K562 (cell line): ENCODE measurements at regions not wholly inside any gene's neighbourhood (a gene's known extent, or its start where the extent isn't known, plus 50 kb on each side); places are given as distances from the start of the nearest gene placed in this dataset.

Source experiments
- ATAC-seq: fragments of 200-7000 bp; cut with Tn5 transposase; 3 replicates; pipeline ENCODE4 v1.9.1; 2020; ENCODE audit warnings: moderate library complexity
- BruUV-seq: library from RNA; stranded (reverse); fragments of 400-500 nt; replicated peaks from 2 replicates; lab custom pipeline; 2021; lab: Mats Ljungman, UMichigan
- CTCF ChIA-PET: fragments of 300-600 bp; formaldehyde crosslinking; extraction: SDS; loops from one replicate; lab custom pipeline; 2021; ENCODE audit warnings: low intra/inter-chr PET ratio; lab: Yijun Ruan, JAX
- POLR2A ChIA-PET: fragments of 300-600, 350-650 bp; sonication (Branson Sonifier 250); formaldehyde crosslinking; extraction: SDS; loops from one replicate; lab custom pipeline; 2021; ENCODE audit warnings: antibody characterized with exemption, inconsistent platforms; lab: Yijun Ruan, JAX
- DNase-seq, 4 experiments: peaks; one replicate each; pipeline versions ENCODE4 v3.0.0 to v3.0.0-alpha.2; 2011 to 2018; ENCODE audit warnings: low spot score in 3 of 4, mixed read lengths in 3 of 4; ENCODE audit errors: extremely low read depth in 1 of 4
- FAIRE-seq: peaks from 2 replicates; lab custom pipeline; 2011; peaks lifted over from hg19 to GRCh38; lab: Jason Lieb, UNC
- H2AFZ ChIP-seq: 2 replicates; pipeline ENCODE4 v1.6.0; 2011; ENCODE audit warnings: low read depth, low read length, control low read depth, inconsistent platforms
- H3K27ac ChIP-seq: fragments of 200-600 bp; 3 replicates; pipeline ENCODE4 v1.8.0; 2011; ENCODE audit warnings: low read depth, mild to moderate bottlenecking, control low read depth, inconsistent platforms, low read length, moderate library complexity, mixed read lengths; ENCODE audit errors: extremely low read depth
- H3K27me3 ChIP-seq, 2 experiments: fragments of 300-600 bp in 1 of 2; 2 replicates in 1 of 2; 3 replicates in 1 of 2; pipeline versions ENCODE4 v1.6.0 to v1.8.0; 2011; ENCODE audit warnings: inconsistent platforms in 2 of 2, low read length in 2 of 2, mild to moderate bottlenecking in 1 of 2, mixed read lengths in 1 of 2, moderate library complexity in 1 of 2; ENCODE audit not compliant: control insufficient read depth in 2 of 2, insufficient read depth in 2 of 2
- H3K36me3 ChIP-seq: fragments of 300-600 bp; 3 replicates; pipeline ENCODE4 v1.8.0; 2011; ENCODE audit warnings: mild to moderate bottlenecking, low read length, inconsistent platforms; ENCODE audit not compliant: control insufficient read depth, insufficient read depth
- H3K4me1 ChIP-seq, 2 experiments: fragments of 200-600 bp in 1 of 2; replicated peaks in 1 of 2; 2 replicates in 1 of 2; 3 replicates in 1 of 2; pipeline versions ENCODE4 v1.5.1 to v1.8.0; 2011; ENCODE audit warnings: inconsistent platforms in 2 of 2, low read length in 2 of 2, mild to moderate bottlenecking in 1 of 2, mixed read lengths in 1 of 2, moderate library complexity in 1 of 2; ENCODE audit not compliant: control insufficient read depth in 2 of 2, insufficient read depth in 2 of 2
- H3K4me2 ChIP-seq: 2 replicates; pipeline ENCODE4 v1.6.1; 2011; ENCODE audit warnings: low read length, control low read depth, inconsistent platforms, mixed read lengths; ENCODE audit not compliant: insufficient read depth
- H3K4me3 ChIP-seq: fragments of 200-600 bp; sonication (generic), shearing (Covaris generic); 2 replicates; pipeline ENCODE4 v1.5.1; 2016; ENCODE audit warnings: control low read depth, inconsistent platforms
- H3K79me2 ChIP-seq: fragments of 200-600 bp; 3 replicates; pipeline ENCODE4 v1.8.0; 2011; ENCODE audit warnings: low read length, inconsistent platforms; ENCODE audit not compliant: control insufficient read depth, insufficient read depth
- H3K9ac ChIP-seq, 2 experiments: 2 replicates each; pipeline versions ENCODE4 v1.6.0 to v1.6.1; 2011; ENCODE audit warnings: low read depth in 2 of 2, low read length in 2 of 2, control low read depth in 1 of 2, inconsistent platforms in 1 of 2, mild to moderate bottlenecking in 1 of 2, mixed read lengths in 1 of 2; ENCODE audit not compliant: insufficient read depth in 1 of 2
- H3K9me1 ChIP-seq: one replicate; pipeline ENCODE4 v1.6.0; 2011; ENCODE audit warnings: inconsistent platforms, mild to moderate bottlenecking, low read length, moderate library complexity; ENCODE audit not compliant: control insufficient read depth, insufficient read depth
- H3K9me3 ChIP-seq: replicated peaks from 2 replicates; pipeline ENCODE4 v1.5.1; 2011; ENCODE audit warnings: low read depth, low read length, inconsistent platforms; ENCODE audit not compliant: control insufficient read depth, insufficient read depth
- H4K20me1 ChIP-seq: replicated peaks from 2 replicates; pipeline ENCODE4 v1.6.1; 2011; ENCODE audit warnings: low read length, inconsistent platforms, mixed read lengths; ENCODE audit not compliant: control insufficient read depth, insufficient read depth
- C11orf30 ChIP-seq: fragments of 450-650 bp; IDR thresholded peaks from 2 replicates; pipeline ENCODE4 v1.6.1; 2016; ENCODE audit warnings: low read depth, mild to moderate bottlenecking
- CREBBP ChIP-seq: IDR thresholded peaks from one replicate; pipeline ENCODE4 v1.6.1; 2012; ENCODE audit warnings: low read depth, mild to moderate bottlenecking, control low read depth, inconsistent platforms, low read length
- PURB ChIP-seq: sonication (generic); formaldehyde crosslinking; IDR thresholded peaks from 2 replicates; pipeline ENCODE4 v1.9.0; 2021; ENCODE audit warnings: low read depth, mild to moderate bottlenecking, missing genetic modification reagents
- RB1 ChIP-seq: fragments of 450-650 bp; IDR thresholded peaks from 2 replicates; pipeline ENCODE4 v1.6.1; 2017; ENCODE audit warnings: low read depth, mild to moderate bottlenecking
- RFX5 ChIP-seq: IDR thresholded peaks from 2 replicates; pipeline ENCODE4 v1.6.1; 2011; ENCODE audit warnings: low read depth, mild to moderate bottlenecking, improper control_type of control experiment, low read length
- XRCC5 ChIP-seq: fragments of 200-400 bp; formaldehyde crosslinking; IDR thresholded peaks from 2 replicates; pipeline ENCODE4 v1.6.1; 2017; ENCODE audit warnings: low read depth, mild to moderate bottlenecking, low read length
- ZNF217 ChIP-seq: sonication (generic); formaldehyde crosslinking; IDR thresholded peaks from 2 replicates; pipeline ENCODE4 v1.8.0; 2022; ENCODE audit warnings: mild to moderate bottlenecking, missing genetic modification reagents
- WGBS: fragments of 100-300 bp; shearing (Covaris generic); methylation state at CpG from one replicate; pipeline ENCODE4 v1.1.6; 2016; ENCODE audit warnings: low coverage, mixed read lengths; ENCODE audit not compliant: insufficient coverage; ENCODE audit errors: missing lambda C conversion rate; 5-methylcytosine and 5-hydroxymethylcytosine counted together
- in situ Hi-C: fragments of 300-500 bp; cut with MboI; formaldehyde crosslinking; loops from 4 replicates; pipeline ENCODE4 v1.15.0; 2018; ENCODE audit warnings: inconsistent platforms, mixed read lengths
- intact Hi-C: fragments of 100-400 bp; cut with micrococcal nuclease; formaldehyde crosslinking; loops from 2 replicates; pipeline ENCODE4 v1.14.2; 2022
- TF ChIP-seq, protein P1 (sequence below), 2 experiments: fragments of 450-650 bp in 1 of 2; IDR thresholded peaks; 2 replicates each; pipeline ENCODE4 v1.6.1; 2011 to 2017; ENCODE audit warnings: low read depth in 2 of 2, antibody characterized with exemption in 1 of 2, borderline replicate concordance in 1 of 2, low read length in 1 of 2, mild to moderate bottlenecking in 1 of 2, mixed read lengths in 1 of 2; ENCODE audit not compliant: control insufficient read depth in 1 of 2

DNA sequence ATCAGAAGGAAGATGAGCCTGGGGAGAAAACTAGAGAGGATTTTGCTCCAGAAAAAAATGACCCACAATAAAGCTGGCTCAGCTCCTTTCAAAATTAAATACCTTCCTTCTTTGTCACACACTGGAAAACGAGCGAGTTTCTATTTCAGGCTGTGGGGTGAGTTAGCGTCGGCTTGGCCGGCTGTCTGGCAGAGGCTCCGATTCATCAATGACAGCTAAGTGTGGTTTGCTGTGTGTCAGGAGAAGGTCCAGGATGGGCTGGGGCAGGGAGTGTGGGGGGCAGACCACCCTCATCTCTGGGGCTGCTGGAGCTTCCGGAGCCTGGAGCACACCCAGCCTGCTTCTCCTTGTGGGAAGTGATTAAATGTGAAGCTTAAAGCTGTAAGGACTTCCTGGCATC lies 120.2 kb downstream of the ETS2 start:
- no peaks in the 10 kb centered on the region for H3K4me1 ChIP-seq
- no peak overlapping the region for H3K27ac ChIP-seq
- ChIA-PET CTCF (no interaction called here), POLR2A (interaction anchor here (0.7 to 1.0 kb wide), 2 partner anchors 13 to 23 kb away, joined by 3 to 5 read pairs; no protein-coding TSS in a partner anchor)
- 3% methylated on average over 7 of the region's 7 CpGs for WGBS
- H4K20me1 ChIP-seq, result no peaks in the 10 kb centered on the region
- no peak overlapping the region for H3K4me3 ChIP-seq
- no TSS peak for BruUV-seq
- no peaks in the 10 kb centered on the region for H3K79me2 ChIP-seq
- no peak for DNase-seq
- in situ Hi-C loops, result no loop called here
- no peaks in the 10 kb centered on the region for H3K9me1 ChIP-seq
- no peaks in the 10 kb centered on the region for H3K9me3 ChIP-seq
- no peak; the same call in 2 of the 3 replicates for ATAC-seq
- FAIRE-seq, result no peak
- peaks cover 13 to 23% of the 10 kb centered on the region in 2 experiments for H3K27me3 ChIP-seq
- intact Hi-C loops, result loop anchor here (10.0 kb wide), 1 partner anchor 199 kb away; no protein-coding TSS in a partner anchor
- no peak overlapping the region for H2AFZ ChIP-seq
- no peak overlapping the region for H3K9ac ChIP-seq
- no peaks in the 10 kb centered on the region for H3K36me3 ChIP-seq
- TF ChIP-seq C11orf30, result peak; percentile 36; the same call in 1 of the 2 replicates
- no peak for TF ChIP-seq RFX5
- TF ChIP-seq RB1, result no peak
- no peak overlapping the region for H3K4me2 ChIP-seq

DNA sequence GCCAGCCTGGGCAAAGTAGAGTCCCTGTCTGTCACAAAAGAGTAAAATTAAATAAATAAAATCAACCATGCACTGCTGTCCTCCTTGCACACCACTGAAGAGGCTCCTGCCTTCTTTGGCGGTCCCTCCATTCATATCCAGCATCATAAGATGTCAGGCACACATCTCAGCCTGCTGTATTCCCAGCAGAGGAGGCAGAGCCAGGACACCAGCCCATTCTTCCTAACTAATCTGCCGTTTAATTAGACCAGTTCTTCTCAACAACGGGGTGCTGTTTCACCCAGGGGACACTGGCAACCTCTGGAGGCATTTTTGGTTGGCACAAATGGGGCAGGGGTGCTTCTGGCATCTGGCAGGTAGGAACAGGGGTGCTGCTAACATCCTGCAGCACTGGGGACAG lies 119.7 kb downstream of the ETS2 start:
- Histone ChIP-seq H3K4me2 (no peak overlapping the region), H4K20me1 (no peaks in the 10 kb centered on the region), H3K79me2 (no peaks in the 10 kb centered on the region), H3K4me3 (no peak overlapping the region), H3K27ac (no peak overlapping the region), H3K9me3 (no peaks in the 10 kb centered on the region), H3K9ac (no peak overlapping the region), H3K9me1 (no peaks in the 10 kb centered on the region), H2AFZ (no peak overlapping the region), H3K4me1 (no peaks in the 10 kb centered on the region), H3K36me3 (no peaks in the 10 kb centered on the region), H3K27me3 (peaks cover 13 to 25% of the 10 kb centered on the region in 2 experiments)
- TF ChIP-seq XRCC5 (no peak), CREBBP (no peak), ZNF217 (CRISPR knock-in tag) (no peak), PURB (no peak)
- TF ChIP-seq, protein P1, sequence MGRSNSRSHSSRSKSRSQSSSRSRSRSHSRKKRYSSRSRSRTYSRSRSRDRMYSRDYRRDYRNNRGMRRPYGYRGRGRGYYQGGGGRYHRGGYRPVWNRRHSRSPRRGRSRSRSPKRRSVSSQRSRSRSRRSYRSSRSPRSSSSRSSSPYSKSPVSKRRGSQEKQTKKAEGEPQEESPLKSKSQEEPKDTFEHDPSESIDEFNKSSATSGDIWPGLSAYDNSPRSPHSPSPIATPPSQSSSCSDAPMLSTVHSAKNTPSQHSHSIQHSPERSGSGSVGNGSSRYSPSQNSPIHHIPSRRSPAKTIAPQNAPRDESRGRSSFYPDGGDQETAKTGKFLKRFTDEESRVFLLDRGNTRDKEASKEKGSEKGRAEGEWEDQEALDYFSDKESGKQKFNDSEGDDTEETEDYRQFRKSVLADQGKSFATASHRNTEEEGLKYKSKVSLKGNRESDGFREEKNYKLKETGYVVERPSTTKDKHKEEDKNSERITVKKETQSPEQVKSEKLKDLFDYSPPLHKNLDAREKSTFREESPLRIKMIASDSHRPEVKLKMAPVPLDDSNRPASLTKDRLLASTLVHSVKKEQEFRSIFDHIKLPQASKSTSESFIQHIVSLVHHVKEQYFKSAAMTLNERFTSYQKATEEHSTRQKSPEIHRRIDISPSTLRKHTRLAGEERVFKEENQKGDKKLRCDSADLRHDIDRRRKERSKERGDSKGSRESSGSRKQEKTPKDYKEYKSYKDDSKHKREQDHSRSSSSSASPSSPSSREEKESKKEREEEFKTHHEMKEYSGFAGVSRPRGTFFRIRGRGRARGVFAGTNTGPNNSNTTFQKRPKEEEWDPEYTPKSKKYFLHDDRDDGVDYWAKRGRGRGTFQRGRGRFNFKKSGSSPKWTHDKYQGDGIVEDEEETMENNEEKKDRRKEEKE (IDR thresholded peaks at IDR 0.05; ENCODE audit: borderline replicate concordance in 1 of 2, control insufficient read depth in 1 of 2, low read depth in 2 of 2, low read length in 1 of 2), result no peak
- in situ Hi-C loops (no loop called here), intact Hi-C loops (loop anchor here (10.0 kb wide), 1 partner anchor 199 kb away; no protein-coding TSS in a partner anchor)
- POLR2A ChIA-PET, result interaction anchor here (1.0 kb wide), 1 partner anchor 13 kb away, joined by 3 read pairs; no protein-coding TSS in a partner anchor
- FAIRE-seq (no peak), ATAC-seq (no peak), DNase-seq (no peak)
- WGBS, result 0% methylated on average over 3 of the region's 3 CpGs
- CTCF ChIA-PET, result no interaction called here
- no TSS peak for BruUV-seq
